K562 (cell line): ENCODE measurements at regions not wholly inside any gene's neighbourhood (a gene's known extent, or its start where the extent isn't known, plus 50 kb on each side); places are given as distances from the start of the nearest gene placed in this dataset.

Source experiments
- ASH1L ChIP-seq: fragments of 450-650 bp; IDR thresholded peaks from 2 replicates; pipeline ENCODE4 v1.6.1; 2018; ENCODE audit warnings: borderline replicate concordance, mild to moderate bottlenecking, low read depth; ENCODE audit not compliant: partially characterized antibody
- CHD4 ChIP-seq: fragments of 200-600 bp; sonication (generic); IDR thresholded peaks from 3 replicates; pipeline ENCODE4 v1.6.1; 2012; ENCODE audit warnings: low read depth, mild to moderate bottlenecking, mixed read lengths, low read length, inconsistent platforms; ENCODE audit not compliant: insufficient read depth, insufficient replicate concordance, poor library complexity, severe bottlenecking
- CTBP1 ChIP-seq: fragments of 450-650 bp; IDR thresholded peaks from 2 replicates; pipeline ENCODE4 v1.6.1; 2016; ENCODE audit warnings: borderline replicate concordance
- CTCF ChIP-seq, 3 experiments: IDR thresholded peaks in 2 of 3; conservative IDR thresholded peaks in 1 of 3; 2 replicates each; pipeline ENCODE4 v1.5.1; 2011 to 2012; ENCODE audit warnings: low read length in 3 of 3, mild to moderate bottlenecking in 3 of 3, control low read depth in 2 of 3, improper control_type of control experiment in 1 of 3, inconsistent platforms in 1 of 3, low read depth in 1 of 3, mixed read lengths in 1 of 3, moderate library complexity in 1 of 3; ENCODE audit not compliant: insufficient read depth in 2 of 3
- EHMT2 ChIP-seq: fragments of 450-650 bp; IDR thresholded peaks from 2 replicates; pipeline ENCODE4 v1.6.1; 2018; ENCODE audit warnings: antibody characterized with exemption
- EP300 ChIP-seq: IDR thresholded peaks from 2 replicates; pipeline ENCODE4 v1.6.1; 2012; ENCODE audit warnings: low read length, improper control_type of control experiment
- NFATC3 ChIP-seq: fragments of 450-650 bp; IDR thresholded peaks from 2 replicates; pipeline ENCODE4 v1.6.1; 2017; ENCODE audit warnings: mild to moderate bottlenecking
- NFIC ChIP-seq: fragments of 450-650 bp; IDR thresholded peaks from 2 replicates; pipeline ENCODE4 v1.6.1; 2017; ENCODE audit warnings: mild to moderate bottlenecking, inconsistent platforms
- PML ChIP-seq: IDR thresholded peaks from 2 replicates; pipeline ENCODE4 v1.6.1; 2012; ENCODE audit warnings: low read length, inconsistent platforms
- POLR2A ChIP-seq: fragments of 450-650 bp; conservative IDR thresholded peaks from 2 replicates; pipeline ENCODE4 v1.6.1; 2016
- POLR2AphosphoS5 ChIP-seq: IDR thresholded peaks from 2 replicates; pipeline ENCODE4 v1.6.1; 2011; ENCODE audit warnings: mild to moderate bottlenecking, low read depth, low read length, moderate library complexity; ENCODE audit not compliant: control insufficient read depth, insufficient read depth
- RBM25 ChIP-seq: fragments of 200-400 bp; formaldehyde crosslinking; IDR thresholded peaks from 2 replicates; pipeline ENCODE4 v1.6.1; 2018; ENCODE audit warnings: low read length, low read depth, moderate library complexity; ENCODE audit not compliant: severe bottlenecking
- YY1 ChIP-seq, 3 experiments: IDR thresholded peaks; 2 replicates each; pipeline ENCODE4 v1.6.1; 2011; ENCODE audit warnings: low read length in 2 of 3, mild to moderate bottlenecking in 2 of 3, moderate library complexity in 2 of 3, borderline replicate concordance in 1 of 3, control low read depth in 1 of 3, low read depth in 1 of 3; ENCODE audit not compliant: insufficient read depth in 3 of 3, insufficient replicate concordance in 2 of 3, control insufficient read depth in 1 of 3, insufficient read length in 1 of 3; ENCODE audit errors: extremely low read depth in 1 of 3
- ZNF609 ChIP-seq: sonication (generic); formaldehyde crosslinking; IDR thresholded peaks from 2 replicates; pipeline ENCODE4 v1.8.1; 2023; ENCODE audit warnings: missing genetic modification reagents, mild to moderate bottlenecking, borderline replicate concordance

- TF ChIP-seq CTCF (IDR thresholded peaks at IDR 0.05 in 2 of 3, conservative IDR thresholded peaks at IDR 0.05 in 1 of 3; ENCODE audit: insufficient read depth in 2 of 3, low read depth in 1 of 3, low read length in 3 of 3) (no peak), YY1 (IDR thresholded peaks at IDR 0.05; ENCODE audit: borderline replicate concordance in 1 of 3, control insufficient read depth in 1 of 3, extremely low read depth in 1 of 3, insufficient read depth in 3 of 3, insufficient read length in 1 of 3, insufficient replicate concordance in 2 of 3, low read depth in 1 of 3, low read length in 2 of 3) (no peak), POLR2A (no peak), NFATC3 (no peak), EP300 (no peak), EHMT2 (no peak), ASH1L (no peak), CTBP1 (no peak), RBM25 (no peak), CHD4 (no peak), NFIC (no peak), PML (no peak), ZNF609 (CRISPR knock-in tag) (no peak), POLR2AphosphoS5 (no peak)
Measured at GRCh38 chrX:13471269-13471668, 98.1 kb upstream of the EGFL6 start.
